GM23338 (cell line): ENCODE measurements at regions not wholly inside any gene's neighbourhood (a gene's known extent, or its start where the extent isn't known, plus 50 kb on each side); places are given as distances from the start of the nearest gene placed in this dataset.

Source experiments
- ATAC-seq: fragments of 200-7000 bp; cut with Tn5 transposase; 3 replicates; pipeline ENCODE4 v1.9.1; 2020
- DNase-seq: peaks from one replicate; pipeline ENCODE4 v3.0.0-alpha.2; 2015; ENCODE audit warnings: low spot score
- H2AFZ ChIP-seq: fragments of 200-600 bp; sonication (generic); 2 replicates; pipeline ENCODE4 v1.8.0; 2016; ENCODE audit warnings: antibody characterized with exemption, mild to moderate bottlenecking, moderate library complexity
- H3F3A ChIP-seq: fragments of 200-600 bp; sonication (generic); replicated peaks from 2 replicates; pipeline ENCODE4 v1.8.0; 2017; ENCODE audit warnings: antibody characterized with exemption, mixed run types, low read depth
- H3K27ac ChIP-seq: fragments of 200-600 bp; sonication (generic); 2 replicates; pipeline ENCODE4 v1.6.1; 2016; ENCODE audit warnings: low read depth
- H3K27me3 ChIP-seq: fragments of 200-600 bp; sonication (generic); 2 replicates; pipeline ENCODE4 v1.8.0; 2016; ENCODE audit warnings: mild to moderate bottlenecking, mixed run types, moderate library complexity; ENCODE audit not compliant: insufficient read depth
- H3K36me3 ChIP-seq: fragments of 200-600 bp; sonication (generic); 2 replicates; pipeline ENCODE4 v1.8.0; 2016; ENCODE audit warnings: mild to moderate bottlenecking; ENCODE audit not compliant: insufficient read depth
- H3K4me1 ChIP-seq: fragments of 200-600 bp; sonication (generic); 2 replicates; pipeline ENCODE4 v1.8.0; 2016; ENCODE audit warnings: mild to moderate bottlenecking, moderate library complexity; ENCODE audit not compliant: insufficient read depth
- H3K4me2 ChIP-seq: fragments of 200-600 bp; sonication (generic); 2 replicates; pipeline ENCODE4 v1.7.1; 2017; ENCODE audit warnings: mixed run types
- H3K4me3 ChIP-seq: fragments of 200-600 bp; sonication (generic); 2 replicates; pipeline ENCODE4 v1.6.1; 2016; ENCODE audit warnings: mixed run types
- H3K79me2 ChIP-seq: fragments of 200-600 bp; sonication (generic); replicated peaks from 2 replicates; pipeline ENCODE4 v1.8.0; 2017; ENCODE audit warnings: mild to moderate bottlenecking; ENCODE audit not compliant: insufficient read depth
- H3K9me2 ChIP-seq: fragments of 200-600 bp; sonication (generic); 2 replicates; pipeline ENCODE4 v1.8.0; 2017; ENCODE audit not compliant: insufficient read depth
- H4K20me1 ChIP-seq: fragments of 200-600 bp; sonication (generic); replicated peaks from 2 replicates; pipeline ENCODE4 v1.8.0; 2017; ENCODE audit warnings: mild to moderate bottlenecking; ENCODE audit not compliant: insufficient read depth
- H3K27ac Mint-ChIP-seq: 2 replicates; pipeline ENCODE4 v1.8.0; 2020; ENCODE audit warnings: inconsistent platforms, mild to moderate bottlenecking, moderate library complexity, mixed read lengths
- H3K27me3 Mint-ChIP-seq: 3 replicates; pipeline ENCODE4 v1.8.0; 2022; ENCODE audit warnings: low read depth, mild to moderate bottlenecking, moderate library complexity, mixed read lengths, inconsistent platforms; ENCODE audit not compliant: insufficient read depth, poor library complexity
- H3K36me3 Mint-ChIP-seq: 3 replicates; pipeline ENCODE4 v1.8.0; 2021; ENCODE audit warnings: low read depth, mild to moderate bottlenecking, inconsistent platforms, moderate library complexity, mixed read lengths
- H3K4me1 Mint-ChIP-seq: 3 replicates; pipeline ENCODE4 v1.8.0; 2020; ENCODE audit warnings: mild to moderate bottlenecking, inconsistent platforms, mixed read lengths
- H3K4me3 Mint-ChIP-seq: 3 replicates; pipeline ENCODE4 v1.8.0; 2021; ENCODE audit warnings: moderate library complexity, mild to moderate bottlenecking, inconsistent platforms, mixed read lengths
- H3K9me3 Mint-ChIP-seq: 3 replicates; pipeline ENCODE4 v1.8.0; 2020; ENCODE audit warnings: moderate library complexity, mild to moderate bottlenecking, inconsistent platforms, mixed read lengths
- CREB1 ChIP-seq: fragments of 250-450 bp; sonication (Bioruptor Pico); IDR thresholded peaks from 2 replicates; pipeline ENCODE4 v1.5.0; 2020; ENCODE audit warnings: low read depth, mild to moderate bottlenecking, moderate library complexity
- EZH2 ChIP-seq: fragments of 200-600 bp; sonication (generic); IDR thresholded peaks from one replicate; pipeline ENCODE4 v1.8.0; 2017; ENCODE audit warnings: antibody characterized with exemption, mild to moderate bottlenecking, low read depth; ENCODE audit not compliant: unreplicated experiment
- EZH2phosphoT487 ChIP-seq: fragments of 200-600 bp; sonication (generic); IDR thresholded peaks from one replicate; pipeline ENCODE4 v1.8.1; 2018; ENCODE audit warnings: antibody characterized with exemption; ENCODE audit not compliant: unreplicated experiment
- JUNB ChIP-seq: IDR thresholded peaks from one replicate; pipeline ENCODE4 v1.6.1; 2016; ENCODE audit warnings: antibody characterized with exemption; ENCODE audit not compliant: unreplicated experiment
- POLR2AphosphoS5 ChIP-seq: IDR thresholded peaks from 2 replicates; pipeline ENCODE4 v1.6.1; 2016; ENCODE audit warnings: antibody characterized with exemption, low read depth
- REST ChIP-seq: IDR thresholded peaks from one replicate; pipeline ENCODE4 v1.6.1; 2018; ENCODE audit warnings: antibody characterized with exemption; ENCODE audit not compliant: unreplicated experiment
- STAT1 ChIP-seq: IDR thresholded peaks from one replicate; pipeline ENCODE4 v1.6.1; 2016; ENCODE audit warnings: antibody characterized with exemption; ENCODE audit not compliant: unreplicated experiment
- ZNF114 ChIP-seq: fragments of 250-450 bp; sonication (Bioruptor Pico); IDR thresholded peaks from 2 replicates; pipeline ENCODE4 v1.5.0; 2020; ENCODE audit warnings: mild to moderate bottlenecking, moderate library complexity
- ZNF331 ChIP-seq: fragments of 250-450 bp; sonication (Bioruptor Pico); IDR thresholded peaks from 2 replicates; pipeline ENCODE4 v1.5.0; 2020; ENCODE audit warnings: low read depth, mild to moderate bottlenecking, moderate library complexity
- TF ChIP-seq, protein P1 (sequence below), 2 experiments: fragments of 200-600 bp in 1 of 2; sonication (generic) in 1 of 2; conservative IDR thresholded peaks; 2 replicates each; pipeline versions ENCODE4 v1.5.1 to v1.6.1; 2016 to 2017; ENCODE audit warnings: antibody characterized with exemption in 2 of 2, low read depth in 2 of 2, mild to moderate bottlenecking in 2 of 2, moderate library complexity in 1 of 2

DNA sequence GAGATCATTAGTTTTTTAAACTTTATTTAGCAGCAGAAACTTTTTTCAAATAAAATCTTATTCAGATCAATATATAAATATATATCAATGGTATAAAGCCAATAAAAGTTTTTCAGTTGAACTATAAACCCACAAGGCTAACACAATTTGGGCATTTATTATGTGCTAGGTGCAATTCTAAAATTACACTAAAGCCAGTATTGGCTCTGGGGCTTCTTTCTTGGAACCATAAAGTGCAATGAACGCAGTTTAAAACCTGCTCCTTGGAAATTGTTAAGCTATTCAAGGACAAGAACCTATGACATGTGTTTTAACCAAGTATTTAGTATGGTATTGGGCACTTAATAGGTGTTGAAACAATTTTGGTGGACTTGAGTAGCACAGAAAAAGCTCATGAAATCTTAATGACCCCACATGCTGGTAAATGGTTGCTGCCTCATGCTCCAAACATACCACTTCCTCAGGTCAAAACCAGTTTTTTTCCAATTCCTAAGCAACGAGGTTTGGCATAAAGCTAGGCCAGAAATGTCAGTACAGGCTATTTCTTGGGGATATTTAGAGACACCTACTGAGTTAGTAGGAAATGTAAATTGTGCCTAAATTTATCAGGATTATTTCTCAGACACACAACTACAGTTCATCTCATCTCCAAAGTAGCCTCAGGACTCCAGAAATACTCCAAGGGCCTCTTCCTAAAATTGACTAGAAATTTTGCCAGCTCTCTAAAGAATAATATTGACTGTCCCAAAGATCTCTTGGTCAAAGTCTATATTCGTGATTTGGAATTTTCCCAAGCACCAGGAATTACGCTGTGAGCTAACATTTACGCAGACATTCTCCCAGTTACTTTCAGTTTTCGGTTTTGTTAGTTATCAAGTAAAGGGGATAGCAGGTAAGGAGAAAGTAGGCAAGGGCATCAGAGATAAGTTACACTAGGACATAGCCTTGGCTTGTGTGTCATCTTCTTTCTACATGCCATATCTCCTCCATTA, 90.9 kb upstream of the LGSN start (continued):
- TF ChIP-seq ZNF114 (CRISPR knock-in tag) (no peak), ZNF331 (CRISPR knock-in tag) (no peak), JUNB (no peak), STAT1 (no peak), REST (no peak), EZH2 (no peak), POLR2AphosphoS5 (no peak), EZH2phosphoT487 (no peak)
- TF ChIP-seq, protein P1, sequence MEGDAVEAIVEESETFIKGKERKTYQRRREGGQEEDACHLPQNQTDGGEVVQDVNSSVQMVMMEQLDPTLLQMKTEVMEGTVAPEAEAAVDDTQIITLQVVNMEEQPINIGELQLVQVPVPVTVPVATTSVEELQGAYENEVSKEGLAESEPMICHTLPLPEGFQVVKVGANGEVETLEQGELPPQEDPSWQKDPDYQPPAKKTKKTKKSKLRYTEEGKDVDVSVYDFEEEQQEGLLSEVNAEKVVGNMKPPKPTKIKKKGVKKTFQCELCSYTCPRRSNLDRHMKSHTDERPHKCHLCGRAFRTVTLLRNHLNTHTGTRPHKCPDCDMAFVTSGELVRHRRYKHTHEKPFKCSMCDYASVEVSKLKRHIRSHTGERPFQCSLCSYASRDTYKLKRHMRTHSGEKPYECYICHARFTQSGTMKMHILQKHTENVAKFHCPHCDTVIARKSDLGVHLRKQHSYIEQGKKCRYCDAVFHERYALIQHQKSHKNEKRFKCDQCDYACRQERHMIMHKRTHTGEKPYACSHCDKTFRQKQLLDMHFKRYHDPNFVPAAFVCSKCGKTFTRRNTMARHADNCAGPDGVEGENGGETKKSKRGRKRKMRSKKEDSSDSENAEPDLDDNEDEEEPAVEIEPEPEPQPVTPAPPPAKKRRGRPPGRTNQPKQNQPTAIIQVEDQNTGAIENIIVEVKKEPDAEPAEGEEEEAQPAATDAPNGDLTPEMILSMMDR (conservative IDR thresholded peaks at IDR 0.05; ENCODE audit: low read depth in 2 of 2), result no peak

GRCh38 chr6:63415286-63415685, 95.5 kb upstream of the LGSN start:
- Mint-ChIP-seq H3K4me3 (no peak overlapping the region), H3K4me1 (no peaks in the 10 kb centered on the region; the same call in 2 of the 3 replicates), H3K27ac (no peak overlapping the region), H3K36me3 (no peaks in the 10 kb centered on the region), H3K9me3 (peaks cover 18% of the 10 kb centered on the region; the same call in 2 of the 3 replicates), H3K27me3 (peaks cover 2% of the 10 kb centered on the region)
- Histone ChIP-seq H3K4me1 (no peaks in the 10 kb centered on the region), H3K79me2 (no peaks in the 10 kb centered on the region), H3F3A (no peaks in the 10 kb centered on the region), H3K4me3 (no peak overlapping the region), H3K27ac (no peak overlapping the region), H3K27me3 (no peaks in the 10 kb centered on the region), H3K36me3 (no peaks in the 10 kb centered on the region), H2AFZ (no peak overlapping the region), H4K20me1 (no peaks in the 10 kb centered on the region), H3K9me2 (no peaks in the 10 kb centered on the region), H3K4me2 (no peak overlapping the region)
- no peak for ATAC-seq
- DNase-seq, result no peak
- no peak for TF ChIP-seq CREB1 (CRISPR knock-in tag)
- TF ChIP-seq ZNF114 (CRISPR knock-in tag), result no peak
- no peak for TF ChIP-seq REST
- TF ChIP-seq, protein P1 (conservative IDR thresholded peaks at IDR 0.05; ENCODE audit: low read depth in 2 of 2), result no peak
